Gastrocnemius medialis (tissue), 4 donors: ENCODE measurements at regions not wholly inside any gene's neighbourhood (a gene's known extent, or its start where the extent isn't known, plus 50 kb on each side); places are given as distances from the start of the nearest gene placed in this dataset.

Experiments used
- POLR2A ChIP-seq, 2 donors: fragments of 450-650 bp; IDR thresholded peaks; one replicate each; pipeline ENCODE4 v1.6.1; 2017; ENCODE audit warnings: antibody characterized with exemption in 2 of 2, mild to moderate bottlenecking in 2 of 2, moderate library complexity in 2 of 2
- TF ChIP-seq, protein P1 (sequence below), 5 experiments: fragments of 450-650 bp in 3 of 5; fragments of 200-600 bp in 2 of 5; sonication (generic) in 2 of 5; IDR thresholded peaks in 4 of 5; conservative IDR thresholded peaks in 1 of 5; 1 replicate in 4 of 5; 2 replicates in 1 of 5; pipeline ENCODE4 v1.5.1; 2016 to 2019; ENCODE audit warnings: antibody characterized with exemption in 5 of 5, mild to moderate bottlenecking in 3 of 5, moderate library complexity in 3 of 5

DNA sequence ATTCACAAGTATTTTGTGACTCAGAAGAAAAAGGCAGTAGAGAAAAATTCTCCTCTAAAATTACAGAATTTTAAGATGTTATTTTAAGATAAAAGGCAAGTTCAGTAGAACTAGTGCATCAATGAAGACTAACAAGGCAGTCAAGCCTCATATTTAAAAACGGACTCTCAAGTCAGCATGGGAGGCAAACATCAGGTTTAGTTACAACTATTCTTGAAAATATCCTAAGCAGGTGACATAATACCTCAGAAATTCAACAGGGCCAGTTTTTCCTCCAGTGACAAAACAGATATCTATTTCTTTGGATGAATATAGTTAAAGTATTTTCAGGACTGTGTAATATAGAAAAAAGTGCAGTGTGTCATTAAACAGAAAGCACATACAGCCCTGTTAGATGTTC lies 194.0 kb upstream of the NMUR2 start:
- TF ChIP-seq, protein P1, sequence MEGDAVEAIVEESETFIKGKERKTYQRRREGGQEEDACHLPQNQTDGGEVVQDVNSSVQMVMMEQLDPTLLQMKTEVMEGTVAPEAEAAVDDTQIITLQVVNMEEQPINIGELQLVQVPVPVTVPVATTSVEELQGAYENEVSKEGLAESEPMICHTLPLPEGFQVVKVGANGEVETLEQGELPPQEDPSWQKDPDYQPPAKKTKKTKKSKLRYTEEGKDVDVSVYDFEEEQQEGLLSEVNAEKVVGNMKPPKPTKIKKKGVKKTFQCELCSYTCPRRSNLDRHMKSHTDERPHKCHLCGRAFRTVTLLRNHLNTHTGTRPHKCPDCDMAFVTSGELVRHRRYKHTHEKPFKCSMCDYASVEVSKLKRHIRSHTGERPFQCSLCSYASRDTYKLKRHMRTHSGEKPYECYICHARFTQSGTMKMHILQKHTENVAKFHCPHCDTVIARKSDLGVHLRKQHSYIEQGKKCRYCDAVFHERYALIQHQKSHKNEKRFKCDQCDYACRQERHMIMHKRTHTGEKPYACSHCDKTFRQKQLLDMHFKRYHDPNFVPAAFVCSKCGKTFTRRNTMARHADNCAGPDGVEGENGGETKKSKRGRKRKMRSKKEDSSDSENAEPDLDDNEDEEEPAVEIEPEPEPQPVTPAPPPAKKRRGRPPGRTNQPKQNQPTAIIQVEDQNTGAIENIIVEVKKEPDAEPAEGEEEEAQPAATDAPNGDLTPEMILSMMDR (IDR thresholded peaks at IDR 0.05 in 4 of 5, conservative IDR thresholded peaks at IDR 0.05 in 1 of 5) = no peak
- TF ChIP-seq POLR2A (IDR thresholded peaks at IDR 0.05) = no peak
